Heart right ventricle (tissue), 16 donors: ENCODE measurements at regions not wholly inside any gene's neighbourhood (a gene's known extent, or its start where the extent isn't known, plus 50 kb on each side); places are given as distances from the start of the nearest gene placed in this dataset.

Source experiments
- ATAC-seq, 8 donors: fragments of 200-7000 bp; cut with Tn5 transposase; one replicate each; pipeline ENCODE4 v1.9.1; 2020; ENCODE audit warnings: mild to moderate bottlenecking in 8 of 8, moderate library complexity in 8 of 8, moderate number of reproducible peaks in 1 of 8
- DNase-seq, 2 donors: peaks; one replicate each; pipeline ENCODE4 v3.0.0-alpha.2; 2020
- H3K27ac ChIP-seq, 10 donors: fragments of 200-600 bp; sonication (generic) in 2 of 10; one replicate each; pipeline versions ENCODE4 v1.5.0 to v1.8.0; 2020 to 2022; ENCODE audit warnings: mild to moderate bottlenecking in 3 of 10
- H3K27me3 ChIP-seq, 7 donors: fragments of 200-600 bp; one replicate each; pipeline ENCODE4 v1.8.0; 2021 to 2022; ENCODE audit warnings: mild to moderate bottlenecking in 2 of 7
- H3K36me3 ChIP-seq, 9 donors: fragments of 200-600 bp; sonication (generic) in 1 of 9; one replicate each; pipeline versions ENCODE4 v1.5.0 to v1.8.0; 2020 to 2022; ENCODE audit warnings: mild to moderate bottlenecking in 2 of 9
- H3K4me1 ChIP-seq, 9 donors: fragments of 200-600 bp; sonication (generic) in 1 of 9; one replicate each; pipeline versions ENCODE4 v1.5.0 to v1.8.0; 2020 to 2022; ENCODE audit warnings: mild to moderate bottlenecking in 4 of 9
- H3K4me3 ChIP-seq, 10 donors: fragments of 200-600 bp; sonication (generic) in 2 of 10; one replicate each; pipeline versions ENCODE4 v1.5.0 to v1.8.0; 2020 to 2022; ENCODE audit warnings: mild to moderate bottlenecking in 7 of 10, moderate library complexity in 2 of 10
- H3K9me3 ChIP-seq, 11 donors: fragments of 200-600 bp in 10 of 11; sonication (generic) in 2 of 11; one replicate each; pipeline versions ENCODE4 v1.5.0 to v1.8.0; 2013 to 2022; ENCODE audit warnings: mild to moderate bottlenecking in 2 of 11, control low read depth in 1 of 11, moderate library complexity in 1 of 11
- CTCF ChIP-seq, 9 donors: fragments of 200-600 bp; sonication (generic) in 2 of 9; IDR thresholded peaks; one replicate each; pipeline versions ENCODE4 v1.5.0 to v1.8.0; 2021 to 2022; ENCODE audit warnings: antibody characterized with exemption in 9 of 9, mild to moderate bottlenecking in 5 of 9, moderate library complexity in 1 of 9
- WGBS, 2 donors: extraction: QIAGEN DNeasy Blood & Tissue Kit; methylation state at CpG; one replicate each; pipeline ENCODE4 v1.1.7; 2013; ENCODE audit warnings: inconsistent platforms in 1 of 2; 5-methylcytosine and 5-hydroxymethylcytosine counted together
- intact Hi-C, 10 donors: fragments of 100-400 bp; cut with DNase I; formaldehyde crosslinking; loops; one replicate each; pipeline versions ENCODE4 v1.11.1 to v1.14.2; 2022
- donor health status: Arrhythmogenic right ventricular cardiomyopathy.
- donor health status: ischemic (EF 13 %, LVEDD 7.1; RV severe dilation, severe dysfunction).
- donor health status: healthy with polysubstance abuse.
- donor health status: DM: no; HTN: yes; CAD: no.
- donor health status: DM: no; HTN: no; CAD: no.
- donor health status: ischemic (EF 25% LVEDD 6.9; RV normal size, moderate dysfunction).
- donor health status: ischemic (EF 25% LVEDD 5.7; RV mildly dilated, moderate dysfunction).
- donor health status: healthy.
- donor health status: DM: yes; HTN: yes; CAD: no.
- donor health status: Ischemic cardiomyopathy.
- donor health status: ischemic (EF 35%, LVEDD 5.7; RV mildly dilated, moderate dysfunction).
- donor health status: nonischemic (EF 11% LVEDD 7.7; RV severe dilation, severe dysfunction).
- donor health status: DM: yes; HTN: yes; CAD: no.
- donor health status: PGD.
- donor health status: ischemic (EF 29% LVEDD 5.4; RV normal size, mild dysfunction).
- donor health status: nonischemic (EF 23%, LVEDD 6.1; RV moderate dilation, normal function).

- intact Hi-C loops = no loop called here
- WGBS, 2 donors = 66 to 72% methylated on average over 3 of the region's 3 CpGs
Measured at GRCh38 chr2:136049991-136050920, 64.8 kb upstream of the DARS1 start.

GRCh38 chr2:136049011-136049742 is 63.8 kb upstream of the DARS1 start:
- no peak overlapping the region for H3K4me3 ChIP-seq
- ATAC-seq (no peak), DNase-seq (no peak)
- no peak for TF ChIP-seq CTCF (IDR thresholded peaks at IDR 0.05)
- H3K36me3 ChIP-seq = no peaks in the 10 kb centered on the region
- H3K9me3 ChIP-seq = no peaks in the 10 kb centered on the region
- intact Hi-C loops = no loop called here
- no peak overlapping the region for H3K27ac ChIP-seq
- WGBS, 2 donors = 64 to 78% methylated on average over 3 of the region's 3 CpGs
- H3K4me1 ChIP-seq = peaks cover 0 to 15% (median 0%) of the 10 kb centered on the region in 9 donors
- H3K27me3 ChIP-seq = no peaks in the 10 kb centered on the region

More at GRCh38 chr2:136049991-136050920, 64.8 kb upstream of the DARS1 start:
- Histone ChIP-seq H3K4me1 (peaks cover 0 to 15% (median 0%) of the 10 kb centered on the region in 9 donors), H3K9me3 (no peaks in the 10 kb centered on the region), H3K36me3 (no peaks in the 10 kb centered on the region), H3K27me3 (no peaks in the 10 kb centered on the region), H3K27ac (peak overlapping the region in 1 of 10 donors; percentile 4), H3K4me3 (no peak overlapping the region)
- DNase-seq (no peak), ATAC-seq (no peak)
- TF ChIP-seq CTCF (IDR thresholded peaks at IDR 0.05) = no peak

GRCh38 chr2:136045835-136046570 is 60.6 kb upstream of the DARS1 start:
- peaks cover 0 to 15% (median 0%) of the 10 kb centered on the region in 9 donors for H3K4me1 ChIP-seq
- TF ChIP-seq CTCF (IDR thresholded peaks at IDR 0.05) = no peak
- 97 to 100% methylated on average over 1 of the region's 1 CpG for WGBS, 2 donors
- intact Hi-C loops = no loop called here
- no peaks in the 10 kb centered on the region for H3K27me3 ChIP-seq
- DNase-seq = no peak
- H3K4me3 ChIP-seq = no peak overlapping the region
- no peaks in the 10 kb centered on the region for H3K9me3 ChIP-seq
- no peaks in the 10 kb centered on the region for H3K36me3 ChIP-seq
- H3K27ac ChIP-seq = no peak overlapping the region
- ATAC-seq = no peak

- intact Hi-C loops = no loop called here
- Histone ChIP-seq H3K27ac (no peak overlapping the region), H3K27me3 (no peaks in the 10 kb centered on the region), H3K4me1 (peaks cover 0 to 13% (median 0%) of the 10 kb centered on the region in 9 donors), H3K4me3 (no peak overlapping the region), H3K9me3 (no peaks in the 10 kb centered on the region), H3K36me3 (no peaks in the 10 kb centered on the region)
- TF ChIP-seq CTCF (IDR thresholded peaks at IDR 0.05) = no peak
- ATAC-seq (no peak), DNase-seq (no peak)
- WGBS, 2 donors = 79 to 92% methylated on average over 1 of the region's 1 CpG
Measured at GRCh38 chr2:136045344-136045743, 59.9 kb upstream of the DARS1 start.
